Left colon (tissue), 2 donors: ENCODE measurements at regions not wholly inside any gene's neighbourhood (a gene's known extent, or its start where the extent isn't known, plus 50 kb on each side); places are given as distances from the start of the nearest gene placed in this dataset.
"Not testable (repeated sequence)": the region's sequence is repeated elsewhere in the genome, so short reads cannot be mapped to it uniquely, and the experiment has no call there.

Experiments
- ATAC-seq: fragments of 200-7000 bp; cut with Tn5 transposase; one replicate; pipeline ENCODE4 v1.9.1; 2020; ENCODE audit warnings: mild to moderate bottlenecking, moderate library complexity
- DNase-seq, 2 donors: peaks; one replicate each; pipeline ENCODE4 v3.0.0-alpha.2; 2020
- intact Hi-C, 2 donors: fragments of 100-400 bp; cut with DNase I in 1 of 2; cut with micrococcal nuclease in 1 of 2; formaldehyde crosslinking; loops; one replicate each; pipeline versions ENCODE4 v1.11.2 to v1.14.0; 2022; cut with DNase I, micrococcal nuclease
- donor health status: DM: no; HTN: no; CAD: no.
- donor health status: DM: yes; HTN: yes; CAD: no.

GRCh38 chr12:47610686-47611252, 95.1 kb downstream of the RPAP3 start:
- intact Hi-C loops: no loop called here
- DNase-seq: no peak
- no peak for ATAC-seq

GRCh38 chr12:47609806-47610205, 96.0 kb downstream of the RPAP3 start:
- ATAC-seq (no peak), DNase-seq (no peak)

GRCh38 chr12:47608671-47609070, 97.2 kb downstream of the RPAP3 start:
- intact Hi-C loops, DNase-seq, ATAC-seq: not testable (repeated sequence)

More at GRCh38 chr12:47609806-47610205, 96.0 kb downstream of the RPAP3 start:
- intact Hi-C loops: no loop called here

DNA sequence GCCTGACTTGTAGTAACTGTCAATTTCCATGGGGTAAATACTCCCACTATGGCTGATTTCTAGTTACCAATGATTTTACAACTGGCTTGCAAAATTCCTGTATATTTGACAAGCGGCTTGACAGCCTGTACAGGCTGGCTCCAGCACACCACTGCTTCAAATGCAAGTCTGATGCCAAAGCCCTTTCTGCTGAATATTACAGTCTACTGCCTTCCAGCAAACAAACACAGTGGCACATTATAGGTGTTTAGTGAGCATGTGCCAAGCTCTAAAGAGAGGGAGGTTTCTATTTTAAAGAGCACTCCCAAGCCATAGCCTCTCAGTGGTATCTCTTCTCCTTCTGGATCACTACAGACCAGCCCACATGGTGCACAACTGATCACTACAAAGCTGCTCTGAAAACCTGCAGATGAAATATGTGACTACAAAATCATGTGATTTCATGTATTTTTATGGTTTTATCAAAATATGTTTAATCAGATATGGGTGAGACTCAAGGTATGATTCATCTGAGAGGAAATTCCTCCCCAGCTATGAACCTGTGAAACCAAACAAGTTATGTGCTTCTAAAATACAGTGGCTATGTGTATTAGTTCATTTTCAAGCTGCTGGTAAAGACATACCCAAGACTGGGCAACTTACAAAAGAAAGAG, 101.5 kb downstream of the RPAP3 start:
- intact Hi-C loops: no loop called here
- DNase-seq: no peak
- ATAC-seq: no peak

GRCh38 chr12:47602949-47603558, 102.8 kb downstream of the RPAP3 start:
- DNase-seq: no peak
- no peak for ATAC-seq
- intact Hi-C loops: no loop called here

GRCh38 chr12:47602325-47602724, 103.5 kb downstream of the RPAP3 start:
- intact Hi-C loops: no loop called here
- DNase-seq (no peak), ATAC-seq (no peak)

DNA sequence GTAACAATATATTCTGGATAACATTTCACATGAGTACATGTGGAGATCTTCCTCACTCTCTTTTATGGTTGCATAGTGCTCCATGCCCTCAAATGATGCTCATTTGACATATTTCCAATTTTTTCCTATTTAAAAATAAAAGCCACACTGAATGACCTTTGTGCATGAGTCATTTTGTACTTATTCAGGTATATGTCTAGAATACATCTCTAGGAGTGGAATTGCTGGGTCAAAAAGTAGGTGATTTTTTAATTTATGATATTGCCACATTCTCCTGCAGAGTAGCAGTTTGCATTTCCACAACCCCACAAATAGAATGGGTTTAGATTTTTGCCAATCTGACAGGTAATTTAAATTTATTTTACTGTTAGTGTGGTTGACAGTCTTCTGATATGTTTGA, 104.8 kb downstream of the RPAP3 start:
- DNase-seq: no peak
- intact Hi-C loops: no loop called here
- no peak for ATAC-seq

DNA sequence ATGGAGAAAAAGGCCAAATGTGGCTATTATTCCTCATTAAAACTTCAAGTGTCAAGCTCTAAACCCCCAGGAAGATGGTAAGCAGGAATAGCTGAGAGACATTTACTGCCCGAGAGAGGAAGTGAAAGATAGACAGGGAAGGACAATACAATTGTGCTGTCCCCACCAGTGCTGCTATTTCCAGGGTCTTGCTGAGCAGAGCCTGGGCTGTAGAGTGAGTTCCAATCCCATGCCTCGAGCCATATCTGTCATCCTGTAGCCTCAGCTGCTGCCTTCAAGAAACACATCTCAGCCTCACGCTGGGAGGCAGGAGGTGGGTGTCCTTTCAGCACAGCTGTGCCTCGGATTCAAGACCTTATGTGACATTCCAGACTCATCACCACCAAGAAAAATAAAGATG, 114.0 kb downstream of the RPAP3 start:
- DNase-seq: no peak
- ATAC-seq: no peak
- intact Hi-C loops: no loop called here

DNA sequence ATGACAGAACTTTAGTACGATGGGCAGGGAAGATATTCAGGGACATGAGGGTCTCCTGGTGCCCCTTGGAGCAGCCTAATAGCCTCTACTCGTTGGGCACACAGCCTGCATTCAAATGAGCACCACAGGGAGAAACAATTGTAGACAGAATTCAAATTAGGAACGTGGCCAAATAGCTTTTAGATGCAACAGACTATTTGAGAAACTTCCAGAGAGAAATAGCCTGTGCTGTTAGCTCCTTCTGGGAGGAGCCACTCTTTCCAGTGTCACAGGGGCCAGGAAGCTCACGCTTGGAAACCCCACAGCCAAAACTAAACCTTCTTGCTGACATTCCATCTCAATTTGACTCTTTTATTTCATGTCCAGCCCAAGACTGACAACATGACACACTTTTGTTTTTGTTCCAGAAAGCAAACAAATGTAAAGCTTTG, 114.5 kb downstream of the RPAP3 start:
- intact Hi-C loops: no loop called here
- ATAC-seq: no peak

GRCh38 chr12:47590771-47591360, 115.0 kb downstream of the RPAP3 start:
- intact Hi-C loops: no loop called here
- DNase-seq (no peak), ATAC-seq (no peak)

More for the DNA sequence above, 114.5 kb downstream of the RPAP3 start:
- DNase-seq: no peak

DNA sequence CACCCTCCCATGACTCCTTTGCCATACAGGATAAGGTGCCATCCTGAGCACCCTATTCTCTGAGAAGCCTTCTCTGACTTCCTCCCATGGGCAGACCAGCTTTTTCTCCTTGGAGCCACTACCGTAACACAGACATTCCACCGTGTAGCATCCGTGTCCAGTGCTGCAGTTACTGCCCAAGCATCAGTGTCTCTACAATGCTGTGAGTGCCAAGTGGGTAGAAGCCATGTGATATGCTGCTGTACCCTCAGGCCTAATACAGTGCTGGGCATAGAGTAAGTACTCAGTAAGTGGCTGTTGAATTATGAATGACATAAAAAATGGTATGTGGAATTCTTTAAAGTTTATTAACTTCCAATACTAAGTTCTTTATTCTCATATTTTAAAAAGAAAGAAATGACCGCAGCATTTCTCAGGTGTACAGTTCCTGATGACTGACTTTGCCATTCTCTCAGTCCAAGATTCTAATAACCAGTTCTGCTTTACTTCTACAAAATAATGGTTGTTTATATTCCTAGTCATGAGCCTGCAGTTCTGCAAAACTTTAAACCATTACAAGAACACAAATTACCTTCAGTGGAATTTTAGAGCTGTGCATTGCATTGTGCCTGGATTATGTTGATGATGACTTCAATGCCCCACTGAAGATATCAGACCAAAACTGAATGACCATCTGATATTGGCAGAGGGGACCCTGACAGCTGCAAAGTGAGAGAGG, 118.7 kb downstream of the RPAP3 start:
- no peak for ATAC-seq
- intact Hi-C loops: no loop called here
- no peak for DNase-seq

GRCh38 chr12:47585507-47585906, 120.3 kb downstream of the RPAP3 start:
- no peak for DNase-seq
- no peak for ATAC-seq
- intact Hi-C loops: no loop called here

- DNase-seq (no peak), ATAC-seq (no peak)
- intact Hi-C loops: no loop called here
Observed at GRCh38 chr12:47578836-47579235, 127.0 kb downstream of the RPAP3 start.

DNA sequence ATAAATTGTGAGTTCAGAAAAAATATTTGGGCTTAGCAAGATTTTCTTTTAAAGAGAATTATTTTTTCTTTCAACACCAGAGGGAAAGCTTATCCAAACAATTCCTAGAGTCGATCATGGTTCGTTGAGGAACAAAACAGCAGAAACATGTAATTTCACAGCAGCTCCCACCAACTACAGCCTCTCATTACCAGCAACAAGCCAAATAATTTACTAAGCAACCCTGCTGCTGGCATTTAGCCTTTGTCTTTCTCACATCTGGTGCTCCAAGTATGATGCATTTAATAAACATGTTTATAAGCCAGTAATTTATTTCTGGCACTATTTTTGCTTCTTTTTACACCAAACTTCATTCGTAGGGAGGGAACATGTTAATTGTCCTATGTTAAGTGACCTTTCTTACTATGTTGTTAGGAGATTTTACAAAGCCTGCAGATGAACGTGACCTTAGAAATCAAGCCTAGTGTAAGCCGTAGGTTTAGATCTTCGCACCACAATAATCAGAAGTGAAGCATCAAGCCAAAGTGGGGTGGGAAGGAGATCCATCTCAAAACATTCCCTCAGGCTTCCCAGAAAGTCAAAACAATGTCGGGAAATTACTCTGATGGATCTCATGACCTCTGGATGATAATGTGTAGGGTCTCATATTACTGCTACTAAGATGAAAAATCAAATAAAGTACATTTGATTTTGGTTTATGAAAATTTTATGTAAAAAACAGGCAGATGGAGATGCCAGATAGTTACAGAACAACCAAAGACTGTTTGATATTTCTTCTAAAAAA, 128.4 kb downstream of the RPAP3 start:
- DNase-seq (no peak), ATAC-seq (no peak)
- intact Hi-C loops: no loop called here

- ATAC-seq (no peak), DNase-seq (no peak)
- intact Hi-C loops: no loop called here
Observed at GRCh38 chr12:47576289-47576945, 129.4 kb downstream of the RPAP3 start.

- ATAC-seq: no peak
- DNase-seq: no peak
- intact Hi-C loops: no loop called here
Observed at GRCh38 chr12:47574252-47575021, 131.4 kb downstream of the RPAP3 start.

GRCh38 chr12:47573146-47573659, 132.6 kb downstream of the RPAP3 start:
- intact Hi-C loops: no loop called here
- no peak for DNase-seq
- no peak for ATAC-seq
